CD14-positive monocyte (primary cell): ENCODE measurements at regions not wholly inside any gene's neighbourhood (a gene's known extent, or its start where the extent isn't known, plus 50 kb on each side); places are given as distances from the start of the nearest gene placed in this dataset.

Experiments used
- DNase-seq, 3 donors: peaks; one replicate each; pipeline ENCODE4 v3.0.0-alpha.2; 2011 to 2022
- H2AFZ ChIP-seq: 2 replicates; pipeline ENCODE4 v1.6.0; 2012; ENCODE audit warnings: mild to moderate bottlenecking, low read depth, low read length, inconsistent platforms; ENCODE audit not compliant: insufficient read depth, poor library complexity, severe bottlenecking
- H3K27ac ChIP-seq, 2 donors: 1 replicate in 1 of 2; 2 replicates in 1 of 2; pipeline ENCODE4 v1.5.1; 2012 to 2013; ENCODE audit warnings: low read length in 2 of 2, control low read depth in 1 of 2, inconsistent platforms in 1 of 2, low read depth in 1 of 2, mild to moderate bottlenecking in 1 of 2
- H3K27me3 ChIP-seq, 2 donors: one replicate each; pipeline versions ENCODE4 v1.6.0 to v1.6.1; 2011 to 2013; ENCODE audit warnings: low read length in 2 of 2; ENCODE audit not compliant: control insufficient read depth in 2 of 2, insufficient read depth in 2 of 2
- H3K36me3 ChIP-seq, 2 donors: replicated peaks in 1 of 2; 1 replicate in 1 of 2; 2 replicates in 1 of 2; pipeline versions ENCODE4 v1.5.1 to v1.6.1; 2012 to 2013; ENCODE audit warnings: low read length in 2 of 2, control low read depth in 1 of 2, inconsistent platforms in 1 of 2, mild to moderate bottlenecking in 1 of 2; ENCODE audit not compliant: insufficient read depth in 2 of 2, control insufficient read depth in 1 of 2
- H3K4me1 ChIP-seq, 2 donors: 1 replicate in 1 of 2; 2 replicates in 1 of 2; pipeline versions ENCODE4 v1.5.1 to v1.6.1; 2012 to 2013; ENCODE audit warnings: low read length in 2 of 2, control low read depth in 1 of 2, inconsistent platforms in 1 of 2, mild to moderate bottlenecking in 1 of 2, moderate library complexity in 1 of 2; ENCODE audit not compliant: insufficient read depth in 2 of 2, control insufficient read depth in 1 of 2
- H3K4me2 ChIP-seq: replicated peaks from 2 replicates; pipeline ENCODE3; 2012; ENCODE audit warnings: low read length, moderate library complexity, mild to moderate bottlenecking; ENCODE audit not compliant: poor library complexity, severe bottlenecking; ENCODE audit errors: extremely low read depth
- H3K4me3 ChIP-seq, 3 experiments: fragments of 200-600 bp in 1 of 3; sonication (generic) in 1 of 3; replicated peaks in 1 of 3; 1 replicate in 2 of 3; 2 replicates in 1 of 3; pipeline ENCODE4 v1.5.1; 2011 to 2013; ENCODE audit warnings: low read length in 3 of 3, mild to moderate bottlenecking in 3 of 3, control low read depth in 2 of 3, low read depth in 2 of 3, inconsistent platforms in 1 of 3, moderate library complexity in 1 of 3
- H3K79me2 ChIP-seq: 2 replicates; pipeline ENCODE4 v1.6.0; 2012; ENCODE audit warnings: mild to moderate bottlenecking, control low read depth, inconsistent platforms, low read length, moderate library complexity; ENCODE audit not compliant: insufficient read depth
- H3K9ac ChIP-seq: 2 replicates; pipeline ENCODE4 v1.6.0; 2017; ENCODE audit warnings: low read length, mild to moderate bottlenecking; ENCODE audit not compliant: insufficient read depth, poor library complexity, severe bottlenecking
- H3K9me3 ChIP-seq, 2 donors: replicated peaks in 1 of 2; 1 replicate in 1 of 2; 2 replicates in 1 of 2; pipeline versions ENCODE4 v1.5.1 to v1.6.1; 2012 to 2013; ENCODE audit warnings: low read length in 2 of 2, control low read depth in 1 of 2; ENCODE audit not compliant: control insufficient read depth in 1 of 2, insufficient read depth in 1 of 2
- H4K20me1 ChIP-seq: 2 replicates; pipeline ENCODE4 v1.6.0; 2012; ENCODE audit warnings: mild to moderate bottlenecking, low read length, control low read depth, moderate library complexity; ENCODE audit not compliant: insufficient read depth
- H3K27ac Mint-ChIP-seq, 7 donors: one replicate each; pipeline ENCODE4 v1.8.0; 2020; ENCODE audit warnings: mild to moderate bottlenecking in 7 of 7, mixed read lengths in 7 of 7, moderate library complexity in 6 of 7, inconsistent platforms in 2 of 7
- H3K27me3 Mint-ChIP-seq, 3 donors: one replicate each; pipeline ENCODE4 v1.8.0; 2021 to 2022; ENCODE audit warnings: low read depth in 3 of 3, mild to moderate bottlenecking in 3 of 3, mixed read lengths in 3 of 3, moderate library complexity in 3 of 3, inconsistent platforms in 1 of 3
- H3K36me3 Mint-ChIP-seq, 2 donors: one replicate each; pipeline ENCODE4 v1.8.0; 2020; ENCODE audit warnings: mixed read lengths in 2 of 2, inconsistent platforms in 1 of 2, mild to moderate bottlenecking in 1 of 2
- H3K4me1 Mint-ChIP-seq: one replicate; pipeline ENCODE4 v1.8.0; 2020; ENCODE audit warnings: mild to moderate bottlenecking, mixed read lengths
- H3K4me3 Mint-ChIP-seq, 2 donors: one replicate each; pipeline ENCODE4 v1.8.0; 2020; ENCODE audit warnings: mild to moderate bottlenecking in 2 of 2, mixed read lengths in 2 of 2, moderate library complexity in 1 of 2
- H3K9me3 Mint-ChIP-seq, 7 donors: one replicate each; pipeline ENCODE4 v1.8.0; 2020 to 2022; ENCODE audit warnings: mixed read lengths in 7 of 7, mild to moderate bottlenecking in 6 of 7, moderate library complexity in 6 of 7, inconsistent platforms in 2 of 7
- WGBS: methylation state at CpG from one replicate; pipeline ENCODE4 v1.1.5; 2013; ENCODE audit warnings: missing lambda C conversion rate; ENCODE audit not compliant: insufficient coverage; 5-methylcytosine and 5-hydroxymethylcytosine counted together
- intact Hi-C, 2 donors: fragments of 100-400 bp; cut with micrococcal nuclease; formaldehyde crosslinking; loops; one replicate each; pipeline versions ENCODE4 v1.15.0 to v1.15.1; 2023
- TF ChIP-seq, protein P1 (sequence below): fragments of 200-600 bp; IDR thresholded peaks from one replicate; pipeline ENCODE4 v1.8.0; 2022; ENCODE audit warnings: antibody characterized with exemption, mild to moderate bottlenecking

DNA sequence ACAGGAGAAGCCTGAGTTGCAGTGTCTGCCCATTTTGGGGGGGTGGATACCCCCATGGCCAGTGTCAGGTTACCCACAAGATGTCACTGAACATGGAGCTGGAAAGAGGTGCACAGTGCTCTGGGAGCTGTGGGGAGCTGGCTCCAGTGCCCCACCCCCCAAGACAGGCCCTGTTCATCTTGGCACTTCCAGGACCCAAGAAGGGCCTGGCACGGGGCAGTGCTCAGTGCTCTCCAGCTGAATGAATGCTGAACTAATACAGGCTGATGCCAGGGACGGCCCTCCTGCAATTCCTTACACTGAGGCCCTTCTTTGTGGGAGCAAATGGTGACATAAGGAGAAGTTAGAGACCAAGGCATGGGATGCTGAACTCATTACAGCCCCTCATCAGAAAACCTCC, 163.4 kb upstream of the GLI2 start:
- Histone ChIP-seq H3K36me3 (no peaks in the 10 kb centered on the region), H3K9ac (no peak overlapping the region), H3K27me3 (peaks cover 0 to 16% of the 10 kb centered on the region in 2 donors), H3K4me2 (no peak overlapping the region), H3K4me3 (no peak overlapping the region), H2AFZ (no peak overlapping the region), H3K79me2 (no peaks in the 10 kb centered on the region), H3K9me3 (no peaks in the 10 kb centered on the region), H3K4me1 (no peaks in the 10 kb centered on the region), H4K20me1 (no peaks in the 10 kb centered on the region), H3K27ac (no peak overlapping the region)
- no peak for DNase-seq
- peaks cover 9 to 26% (median 24%) of the 10 kb centered on the region in 3 donors for H3K27me3 Mint-ChIP-seq
- H3K4me3 Mint-ChIP-seq, result no peak overlapping the region
- H3K27ac Mint-ChIP-seq, result no peak overlapping the region
- no peaks in the 10 kb centered on the region for H3K4me1 Mint-ChIP-seq
- intact Hi-C loops, result no loop called here
- H3K9me3 Mint-ChIP-seq, result peaks cover 0 to 1% (median 0%) of the 10 kb centered on the region in 7 donors
- no peaks in the 10 kb centered on the region for H3K36me3 Mint-ChIP-seq
- no CpG with 5 or more reads among the region's 2 CpGs for WGBS
- TF ChIP-seq, protein P1, sequence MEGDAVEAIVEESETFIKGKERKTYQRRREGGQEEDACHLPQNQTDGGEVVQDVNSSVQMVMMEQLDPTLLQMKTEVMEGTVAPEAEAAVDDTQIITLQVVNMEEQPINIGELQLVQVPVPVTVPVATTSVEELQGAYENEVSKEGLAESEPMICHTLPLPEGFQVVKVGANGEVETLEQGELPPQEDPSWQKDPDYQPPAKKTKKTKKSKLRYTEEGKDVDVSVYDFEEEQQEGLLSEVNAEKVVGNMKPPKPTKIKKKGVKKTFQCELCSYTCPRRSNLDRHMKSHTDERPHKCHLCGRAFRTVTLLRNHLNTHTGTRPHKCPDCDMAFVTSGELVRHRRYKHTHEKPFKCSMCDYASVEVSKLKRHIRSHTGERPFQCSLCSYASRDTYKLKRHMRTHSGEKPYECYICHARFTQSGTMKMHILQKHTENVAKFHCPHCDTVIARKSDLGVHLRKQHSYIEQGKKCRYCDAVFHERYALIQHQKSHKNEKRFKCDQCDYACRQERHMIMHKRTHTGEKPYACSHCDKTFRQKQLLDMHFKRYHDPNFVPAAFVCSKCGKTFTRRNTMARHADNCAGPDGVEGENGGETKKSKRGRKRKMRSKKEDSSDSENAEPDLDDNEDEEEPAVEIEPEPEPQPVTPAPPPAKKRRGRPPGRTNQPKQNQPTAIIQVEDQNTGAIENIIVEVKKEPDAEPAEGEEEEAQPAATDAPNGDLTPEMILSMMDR, result no peak

DNA sequence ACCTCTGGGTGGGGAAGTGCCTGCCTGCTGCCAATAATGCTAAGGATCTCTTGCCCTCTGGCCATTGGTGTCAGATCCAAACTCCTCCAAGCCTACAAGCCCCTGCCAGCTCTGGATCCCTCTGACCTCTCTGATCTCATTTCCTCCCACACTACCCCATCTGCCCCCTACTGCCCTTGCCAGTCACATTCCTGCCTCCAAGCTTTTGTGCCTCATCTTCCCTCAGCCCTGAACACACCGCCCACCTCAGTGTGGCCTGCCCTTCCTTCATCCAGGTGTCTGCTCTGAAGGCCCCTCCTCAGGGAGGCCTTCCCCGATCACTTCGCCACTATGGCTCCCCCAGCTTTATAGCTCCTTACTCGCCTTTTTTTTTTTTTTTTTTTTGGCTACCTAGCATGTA, 161.0 kb upstream of the GLI2 start:
- Histone ChIP-seq H3K9me3 (no peaks in the 10 kb centered on the region), H3K36me3 (no peaks in the 10 kb centered on the region), H3K4me2 (no peak overlapping the region), H3K27me3 (peaks cover 0 to 19% of the 10 kb centered on the region in 2 donors), H3K9ac (no peak overlapping the region), H2AFZ (no peak overlapping the region), H3K4me3 (no peak overlapping the region), H3K27ac (no peak overlapping the region), H3K4me1 (no peaks in the 10 kb centered on the region), H4K20me1 (no peaks in the 10 kb centered on the region), H3K79me2 (no peaks in the 10 kb centered on the region)
- Mint-ChIP-seq H3K9me3 (peaks cover 0 to 3% (median 0%) of the 10 kb centered on the region in 7 donors), H3K4me3 (no peak overlapping the region), H3K27ac (peak overlapping the region in 1 of 7 donors; percentile 25), H3K36me3 (no peaks in the 10 kb centered on the region), H3K27me3 (peaks cover 15 to 33% (median 29%) of the 10 kb centered on the region in 3 donors), H3K4me1 (no peaks in the 10 kb centered on the region)
- intact Hi-C loops, result no loop called here
- no peak for DNase-seq
- TF ChIP-seq, protein P1, result no peak
- WGBS, result 93% methylated on average over 3 of the region's 4 CpGs
